ENCODE measurements at regions not wholly inside any gene's neighbourhood (a gene's known extent, or its start where the extent isn't known, plus 50 kb on each side); places are given as distances from the start of the nearest gene placed in this dataset.

DNA sequence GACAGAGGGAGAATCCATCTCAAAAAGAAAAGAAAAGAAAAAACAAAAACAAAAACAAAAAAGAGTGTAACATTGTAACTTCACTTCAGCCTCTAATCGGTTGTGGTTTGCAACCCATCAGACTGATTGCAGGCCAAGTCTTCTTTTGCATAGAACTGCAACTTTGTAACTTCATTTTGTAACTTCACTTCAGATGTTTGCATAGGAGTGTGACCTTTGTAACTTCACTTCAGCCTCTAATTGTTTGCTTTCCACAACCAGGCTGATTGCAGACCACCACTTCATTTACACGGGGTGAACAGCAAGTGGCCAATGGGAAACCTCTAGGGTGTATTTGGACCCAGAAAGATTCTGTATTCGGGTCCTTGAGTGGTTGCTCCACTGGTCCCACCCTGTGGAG lies 79.1 kb upstream of the CHMP2B start:
- ChIA-PET POLR2A (ENCODE audit: partially characterized antibody) (no interaction called here), CTCF (ENCODE audit: partially characterized antibody) (interaction anchor here (0.9 kb wide), 1 partner anchor 9 kb away, joined by 3 read pairs; no protein-coding TSS in a partner anchor)
- Histone ChIP-seq H3K56ac (replicated peaks; ENCODE audit: insufficient read length, low read depth, low read length) (no peak overlapping the region), H3K79me2 (ENCODE audit: control insufficient read depth in 1 of 2, insufficient read depth in 2 of 2, low read length in 2 of 2) (no peaks in the 10 kb centered on the region), H3K4me3 (ENCODE audit: extremely low read depth in 1 of 4, insufficient read depth in 2 of 4, low read depth in 3 of 4, low read length in 4 of 4) (no peak overlapping the region), H3K23me2 (ENCODE audit: low read depth, low read length) (no peaks in the 10 kb centered on the region), H3K4me2 (ENCODE audit: insufficient read depth in 1 of 2, low read depth in 2 of 2, low read length in 2 of 2) (no peak overlapping the region), H2BK5ac (ENCODE audit: low read depth, low read length) (no peak overlapping the region), H2BK12ac (ENCODE audit: low read depth, low read length) (no peak overlapping the region), H2BK15ac (ENCODE audit: low read length) (no peak overlapping the region), H2AK5ac (ENCODE audit: low read depth, low read length) (no peak overlapping the region), H3K14ac (ENCODE audit: insufficient read length) (no peak overlapping the region), H2BK120ac (replicated peaks; ENCODE audit: low read depth, low read length) (no peak overlapping the region), H4K91ac (replicated peaks; ENCODE audit: insufficient read length, low read length) (no peak overlapping the region), H3K9ac (replicated peaks in 1 of 4; ENCODE audit: extremely low read depth in 1 of 4, low read depth in 3 of 4, low read length in 3 of 4) (no peak overlapping the region), H4K20me1 (replicated peaks in 1 of 2; ENCODE audit: control insufficient read depth in 1 of 2, insufficient read depth in 2 of 2, low read length in 2 of 2) (no peaks in the 10 kb centered on the region), H3K23ac (ENCODE audit: insufficient read length) (no peak overlapping the region), H3K79me1 (ENCODE audit: low read depth, low read length) (no peaks in the 10 kb centered on the region), H4K8ac (ENCODE audit: extremely low read depth, insufficient read depth, low read length) (no peak overlapping the region), H3K27me3 (replicated peaks in 1 of 4; ENCODE audit: control insufficient read depth in 3 of 4, extremely low read depth in 1 of 4, insufficient read depth in 3 of 4, low read length in 3 of 4) (no peaks in the 10 kb centered on the region), H3K18ac (ENCODE audit: extremely low read depth, low read length) (no peak overlapping the region), H3K4me1 (replicated peaks in 1 of 4; ENCODE audit: control insufficient read depth in 3 of 4, insufficient read depth in 4 of 4, low read length in 3 of 4) (0 out of 7 replicates have a peak, but pooled peaks cover 0 to 2% (median 0%) of the 10 kb centered on the region in 4 experiments), H4K5ac (ENCODE audit: insufficient read length, low read depth, low read length) (no peak overlapping the region), H2AFZ (ENCODE audit: low read length) (no peak overlapping the region), H3K27ac (ENCODE audit: low read depth, low read length) (no peak overlapping the region), H3K36me3 (ENCODE audit: control insufficient read depth in 2 of 4, insufficient read depth in 4 of 4, low read length in 3 of 4) (no peaks in the 10 kb centered on the region), H2BK20ac (ENCODE audit: low read length) (no peak overlapping the region), H3K9me3 (ENCODE audit: insufficient read depth in 2 of 2, low read depth in 1 of 2, low read length in 1 of 2) (no peaks in the 10 kb centered on the region; a peak in 1 of 4 replicates), H3K4ac (replicated peaks; ENCODE audit: insufficient read length, low read depth, low read length) (no peak overlapping the region)
- no peak for FAIRE-seq
- WGBS, 2 experiments (ENCODE audit: extremely low coverage in 1 of 2, insufficient coverage in 1 of 2, insufficient read length in 1 of 2, insufficient replicate concordance in 2 of 2, low coverage in 1 of 2, low lambda C conversion rate in 2 of 2, missing lambda C conversion rate in 1 of 2) = 85% methylated on average over 3 of the region's 3 CpGs; no CpG with 5 or more reads in 1 of the 2 experiments
- no peak for DNase-seq (ENCODE audit: low read depth in 1 of 2, low spot score in 2 of 2)
- TF ChIP-seq HDAC6 (IDR thresholded peaks at IDR 0.05; ENCODE audit: low read depth, low read length) (no peak), BRCA1 (IDR thresholded peaks at IDR 0.05; ENCODE audit: low read depth, low read length) (no peak), BCL11A (IDR thresholded peaks at IDR 0.05; ENCODE audit: low read depth in 2 of 2, low read length in 2 of 2) (no peak), RXRA (IDR thresholded peaks at IDR 0.05; ENCODE audit: insufficient read depth, low read depth, low read length) (no peak), RAD21 (IDR thresholded peaks at IDR 0.05 in 1 of 2, conservative IDR thresholded peaks at IDR 0.05 in 1 of 2; ENCODE audit: low read depth in 2 of 2, low read length in 2 of 2) (no peak), MAFK (IDR thresholded peaks at IDR 0.05; ENCODE audit: low read depth, low read length) (no peak), CEBPB (IDR thresholded peaks at IDR 0.05; ENCODE audit: low read depth, low read length) (no peak), NRF1 (IDR thresholded peaks at IDR 0.05; ENCODE audit: low read depth, low read length) (no peak), EP300 (IDR thresholded peaks at IDR 0.05; ENCODE audit: borderline replicate concordance in 1 of 2, low read depth in 2 of 2, low read length in 2 of 2) (no peak), TAF1 (IDR thresholded peaks at IDR 0.05; ENCODE audit: low read depth, low read length) (no peak), YY1 (IDR thresholded peaks at IDR 0.05; ENCODE audit: low read depth, low read length) (no peak), GABPA (IDR thresholded peaks at IDR 0.05; ENCODE audit: borderline replicate concordance, insufficient read depth, low read length) (no peak), RNF2 (IDR thresholded peaks at IDR 0.05; ENCODE audit: borderline replicate concordance, low read depth, low read length, missing control alignments, poor library complexity, severe bottlenecking) (no peak)

Data from H1 (cell line).